Karpas-422 (cell line): ENCODE measurements at regions not wholly inside any gene's neighbourhood (a gene's known extent, or its start where the extent isn't known, plus 50 kb on each side); places are given as distances from the start of the nearest gene placed in this dataset.

ENCODE experiments used
- DNase-seq: peaks from one replicate; pipeline ENCODE4 v3.0.0-alpha.2; 2015
- H2AFZ ChIP-seq: fragments of 200-600 bp; sonication (generic); 2 replicates; pipeline ENCODE4 v1.6.1; 2014; ENCODE audit warnings: antibody characterized with exemption, low read length, mixed read lengths
- H3K27ac ChIP-seq: fragments of 200-600 bp; sonication (generic); 2 replicates; pipeline ENCODE4 v1.5.1; 2014; ENCODE audit warnings: mild to moderate bottlenecking, low read length, moderate library complexity
- H3K27me3 ChIP-seq: fragments of 200-600 bp; sonication (generic); 2 replicates; pipeline ENCODE4 v1.6.1; 2014; ENCODE audit warnings: low read length, mixed read lengths
- H3K36me3 ChIP-seq: fragments of 200-600 bp; sonication (generic); 2 replicates; pipeline ENCODE4 v1.6.1; 2014; ENCODE audit warnings: low read length, mixed read lengths; ENCODE audit not compliant: insufficient read depth
- H3K4me1 ChIP-seq: fragments of 200-600 bp; sonication (generic); 2 replicates; pipeline ENCODE4 v1.6.1; 2014; ENCODE audit warnings: mild to moderate bottlenecking, low read length, mixed read lengths
- H3K4me2 ChIP-seq: fragments of 200-600 bp; sonication (generic); 2 replicates; pipeline ENCODE4 v1.6.1; 2014; ENCODE audit warnings: low read length, low read depth, mild to moderate bottlenecking; ENCODE audit not compliant: poor library complexity, severe bottlenecking
- H3K4me3 ChIP-seq: fragments of 200-600 bp; sonication (generic); 2 replicates; pipeline ENCODE4 v1.5.1; 2014; ENCODE audit warnings: mild to moderate bottlenecking, antibody characterized with exemption, low read length, mixed read lengths
- H3K79me2 ChIP-seq: fragments of 200-600 bp; sonication (generic); 2 replicates; pipeline ENCODE4 v1.6.1; 2014; ENCODE audit warnings: mild to moderate bottlenecking, low read length, mixed read lengths
- H3K9ac ChIP-seq: fragments of 200-600 bp; sonication (generic); 2 replicates; pipeline ENCODE4 v1.6.0; 2014; ENCODE audit warnings: low read length
- H3K9me2 ChIP-seq: fragments of 200-600 bp; sonication (generic), shearing (Covaris generic); replicated peaks from 2 replicates; pipeline ENCODE4 v1.6.0; 2014; ENCODE audit warnings: mild to moderate bottlenecking, low read length, moderate library complexity; ENCODE audit not compliant: insufficient read depth
- H3K9me3 ChIP-seq: fragments of 300-700, 200-600 bp; sonication (generic); 2 replicates; pipeline ENCODE4 v1.6.1; 2014; ENCODE audit warnings: low read length, mixed read lengths
- H4K20me1 ChIP-seq: fragments of 200-600 bp; sonication (generic); 2 replicates; pipeline ENCODE4 v1.6.1; 2014; ENCODE audit warnings: mild to moderate bottlenecking, antibody characterized with exemption, low read length, low read depth; ENCODE audit not compliant: insufficient read depth

DNA sequence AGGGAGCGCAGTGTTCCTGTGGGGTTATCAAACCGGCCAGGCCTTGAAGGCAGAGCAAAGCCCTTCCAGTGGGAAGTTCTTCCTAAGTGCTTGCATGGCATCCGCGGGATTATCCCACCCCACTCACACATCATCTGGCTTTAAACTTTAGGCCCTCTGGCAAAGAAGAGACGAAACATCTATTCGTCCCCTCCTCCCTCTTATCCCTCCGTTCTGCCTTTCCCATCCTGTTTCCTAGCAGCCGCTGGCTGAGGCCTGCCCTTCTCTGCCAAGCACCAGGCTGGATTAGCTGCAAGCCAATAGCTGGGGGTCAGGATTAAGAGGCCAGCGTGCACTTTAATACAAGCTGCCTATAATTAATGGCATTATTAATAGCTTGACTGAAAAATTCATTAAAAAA is 621.0 kb downstream of the PKHD1 start:
- Histone ChIP-seq H3K36me3 (no peaks in the 10 kb centered on the region), H3K4me2 (no peak overlapping the region), H2AFZ (no peak overlapping the region)

GRCh38 chr6:51467231-51467952 is 620.0 kb downstream of the PKHD1 start:
- no peaks in the 10 kb centered on the region for H3K9me3 ChIP-seq
- H3K79me2 ChIP-seq, result no peaks in the 10 kb centered on the region
- no peak overlapping the region for H2AFZ ChIP-seq
- no peak for DNase-seq
- H3K27ac ChIP-seq, result no peak overlapping the region
- no peak overlapping the region for H3K4me3 ChIP-seq
- 0 out of 2 replicates have a peak, but pooled peaks cover 3% of the 10 kb centered on the region for H3K9me2 ChIP-seq
- no peaks in the 10 kb centered on the region for H3K36me3 ChIP-seq
- H4K20me1 ChIP-seq, result no peaks in the 10 kb centered on the region
- no peak overlapping the region for H3K9ac ChIP-seq
- no peaks in the 10 kb centered on the region for H3K4me1 ChIP-seq
- no peak overlapping the region for H3K4me2 ChIP-seq
- no peaks in the 10 kb centered on the region for H3K27me3 ChIP-seq

More for the DNA sequence above, 621.0 kb downstream of the PKHD1 start:
- Histone ChIP-seq H3K9me2 (0 out of 2 replicates have a peak, but pooled peaks cover 3% of the 10 kb centered on the region), H3K27me3 (no peaks in the 10 kb centered on the region), H3K9ac (no peak overlapping the region), H3K27ac (no peak overlapping the region), H3K79me2 (no peaks in the 10 kb centered on the region), H4K20me1 (no peaks in the 10 kb centered on the region), H3K4me3 (no peak overlapping the region), H3K9me3 (no peaks in the 10 kb centered on the region), H3K4me1 (no peaks in the 10 kb centered on the region)
- no peak for DNase-seq

GRCh38 chr6:51468704-51469103 is 618.7 kb downstream of the PKHD1 start:
- Histone ChIP-seq H3K27ac (no peak overlapping the region), H3K4me2 (no peak overlapping the region), H3K9me3 (no peaks in the 10 kb centered on the region), H3K27me3 (no peaks in the 10 kb centered on the region), H3K79me2 (no peaks in the 10 kb centered on the region), H2AFZ (no peak overlapping the region), H3K9me2 (0 out of 2 replicates have a peak, but pooled peaks cover 3% of the 10 kb centered on the region), H3K4me3 (no peak overlapping the region), H3K9ac (no peak overlapping the region), H4K20me1 (no peaks in the 10 kb centered on the region), H3K4me1 (no peaks in the 10 kb centered on the region), H3K36me3 (no peaks in the 10 kb centered on the region)
- DNase-seq, result no peak

DNA sequence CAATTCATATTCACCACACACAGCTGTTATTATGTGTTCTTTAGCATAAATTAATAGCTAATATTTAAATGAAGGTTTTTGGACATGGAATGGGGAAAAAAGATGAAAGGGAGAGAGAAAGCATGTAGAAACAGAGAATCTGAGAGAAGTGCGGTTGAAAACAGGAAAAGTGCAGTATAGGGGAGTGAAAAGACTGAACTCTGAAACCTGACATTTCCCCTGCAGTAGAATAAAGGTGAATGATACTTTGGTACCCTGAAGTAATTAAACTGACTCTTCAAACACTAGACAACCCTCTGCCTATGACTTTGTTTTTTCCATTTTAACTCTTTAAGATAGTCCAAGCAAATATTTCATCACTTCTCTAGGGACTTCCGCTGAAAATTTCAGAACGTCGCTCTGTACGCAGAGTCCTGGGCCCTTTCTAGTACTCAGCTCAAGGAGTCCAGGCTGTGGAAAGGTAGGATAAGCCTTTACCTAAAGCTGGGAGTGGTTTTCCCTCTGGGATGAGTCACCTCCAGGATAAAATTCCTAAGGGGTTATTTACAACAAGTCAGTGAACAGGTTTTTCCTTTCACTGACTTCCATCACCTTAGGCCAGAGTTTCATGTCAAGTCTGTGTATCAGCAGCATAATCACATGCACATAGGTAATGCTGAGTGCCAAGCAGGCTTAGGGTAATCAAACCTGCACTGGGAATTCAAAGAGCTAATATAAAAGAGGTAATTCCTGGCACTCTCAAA is 614.5 kb downstream of the PKHD1 start:
- H3K79me2 ChIP-seq, result no peaks in the 10 kb centered on the region
- no peaks in the 10 kb centered on the region for H3K27me3 ChIP-seq
- no peak overlapping the region for H2AFZ ChIP-seq
- H3K4me1 ChIP-seq, result no peaks in the 10 kb centered on the region
- no peak overlapping the region for H3K27ac ChIP-seq
- no peaks in the 10 kb centered on the region for H3K36me3 ChIP-seq
- H4K20me1 ChIP-seq, result no peaks in the 10 kb centered on the region
- H3K4me3 ChIP-seq, result no peak overlapping the region
- 0 out of 2 replicates have a peak, but pooled peaks cover 3% of the 10 kb centered on the region for H3K9me2 ChIP-seq
- DNase-seq, result no peak
- H3K9ac ChIP-seq, result no peak overlapping the region
- H3K9me3 ChIP-seq, result no peaks in the 10 kb centered on the region
- no peak overlapping the region for H3K4me2 ChIP-seq

DNA sequence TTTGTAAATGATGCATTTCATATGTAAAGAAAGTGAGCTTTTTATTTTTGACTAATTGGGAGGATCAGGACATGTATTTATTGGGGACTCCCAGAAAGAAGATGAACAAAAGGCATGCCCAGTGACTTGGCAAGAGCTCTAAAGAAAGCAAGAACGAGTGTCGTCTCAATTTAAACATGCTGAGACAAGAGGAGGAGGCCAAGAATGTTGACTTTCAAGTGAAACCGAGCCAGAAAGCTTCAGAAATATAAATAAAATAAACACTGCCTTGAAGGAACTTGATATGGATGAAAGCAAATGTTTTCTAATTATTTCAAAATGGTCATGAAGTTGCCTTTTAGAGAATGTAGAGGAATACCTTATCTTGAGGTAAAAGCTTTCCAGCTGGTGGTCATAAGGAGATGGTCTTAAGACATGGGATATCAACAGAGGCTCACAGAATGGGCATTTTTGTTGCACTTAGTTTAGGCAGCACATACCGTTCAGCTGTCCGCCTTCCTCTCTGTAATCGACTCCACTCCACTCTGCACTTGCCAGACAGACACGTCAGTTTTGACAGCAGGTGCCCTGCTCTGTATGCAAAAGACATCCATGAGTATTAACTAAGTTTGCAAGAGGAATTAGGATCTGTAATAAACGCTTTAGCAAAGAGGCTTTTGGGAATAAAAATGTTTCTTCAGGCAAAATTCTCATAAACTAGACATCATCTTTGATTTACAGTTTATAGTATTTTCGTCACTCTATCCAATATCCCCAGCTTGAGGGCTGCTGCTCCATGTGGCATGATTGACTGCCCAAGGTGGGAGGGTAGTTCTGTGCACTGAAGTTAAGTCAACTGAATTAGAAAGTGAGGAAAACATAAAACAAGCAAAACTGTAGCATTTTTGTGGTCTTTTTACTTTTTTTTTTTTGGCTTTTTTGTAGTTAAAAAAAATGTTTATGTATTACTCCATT is 613.1 kb downstream of the PKHD1 start:
- H2AFZ ChIP-seq, result no peak overlapping the region
- no peak overlapping the region for H3K4me3 ChIP-seq
- DNase-seq, result no peak
- no peaks in the 10 kb centered on the region for H4K20me1 ChIP-seq
- no peak overlapping the region for H3K4me2 ChIP-seq
- H3K27me3 ChIP-seq, result no peaks in the 10 kb centered on the region
- H3K9me2 ChIP-seq, result no peaks in the 10 kb centered on the region
- H3K4me1 ChIP-seq, result no peaks in the 10 kb centered on the region
- no peaks in the 10 kb centered on the region for H3K79me2 ChIP-seq
- H3K27ac ChIP-seq, result no peak overlapping the region
- H3K9ac ChIP-seq, result no peak overlapping the region
- H3K9me3 ChIP-seq, result no peaks in the 10 kb centered on the region
- H3K36me3 ChIP-seq, result no peaks in the 10 kb centered on the region

- Histone ChIP-seq H3K27ac (no peak overlapping the region), H3K9me2 (no peaks in the 10 kb centered on the region), H3K9me3 (no peaks in the 10 kb centered on the region), H3K27me3 (no peaks in the 10 kb centered on the region), H3K4me2 (no peak overlapping the region), H3K4me3 (no peak overlapping the region), H3K4me1 (no peaks in the 10 kb centered on the region), H3K36me3 (no peaks in the 10 kb centered on the region), H2AFZ (no peak overlapping the region), H4K20me1 (no peaks in the 10 kb centered on the region), H3K79me2 (no peaks in the 10 kb centered on the region), H3K9ac (no peak overlapping the region)
- DNase-seq, result no peak
These were observed 609.6 kb downstream of the PKHD1 start for GRCh38 chr6:51477711-51478311.

GRCh38 chr6:51479296-51479695 is 608.1 kb downstream of the PKHD1 start:
- no peak overlapping the region for H3K4me2 ChIP-seq
- H3K9me2 ChIP-seq, result no peaks in the 10 kb centered on the region
- no peaks in the 10 kb centered on the region for H3K79me2 ChIP-seq
- DNase-seq, result no peak
- no peaks in the 10 kb centered on the region for H3K27me3 ChIP-seq
- H3K4me3 ChIP-seq, result no peak overlapping the region
- no peaks in the 10 kb centered on the region for H4K20me1 ChIP-seq
- H3K4me1 ChIP-seq, result no peaks in the 10 kb centered on the region
- no peak overlapping the region for H2AFZ ChIP-seq
- H3K27ac ChIP-seq, result no peak overlapping the region
- H3K36me3 ChIP-seq, result no peaks in the 10 kb centered on the region
- no peaks in the 10 kb centered on the region for H3K9me3 ChIP-seq
- no peak overlapping the region for H3K9ac ChIP-seq
